ENCODE measurements at regions not wholly inside any gene's neighbourhood (a gene's known extent, or its start where the extent isn't known, plus 50 kb on each side); places are given as distances from the start of the nearest gene placed in this dataset.

- no peak for TF ChIP-seq CTCF (IDR thresholded peaks at IDR 0.05)
- ATAC-seq (ENCODE audit: low FRiP score) (no peak), DNase-seq (ENCODE audit: low spot score) (no peak)
These were observed 423.4 kb downstream of the NOVA1 start for GRCh38 chr14:26174395-26174794.

DNA sequence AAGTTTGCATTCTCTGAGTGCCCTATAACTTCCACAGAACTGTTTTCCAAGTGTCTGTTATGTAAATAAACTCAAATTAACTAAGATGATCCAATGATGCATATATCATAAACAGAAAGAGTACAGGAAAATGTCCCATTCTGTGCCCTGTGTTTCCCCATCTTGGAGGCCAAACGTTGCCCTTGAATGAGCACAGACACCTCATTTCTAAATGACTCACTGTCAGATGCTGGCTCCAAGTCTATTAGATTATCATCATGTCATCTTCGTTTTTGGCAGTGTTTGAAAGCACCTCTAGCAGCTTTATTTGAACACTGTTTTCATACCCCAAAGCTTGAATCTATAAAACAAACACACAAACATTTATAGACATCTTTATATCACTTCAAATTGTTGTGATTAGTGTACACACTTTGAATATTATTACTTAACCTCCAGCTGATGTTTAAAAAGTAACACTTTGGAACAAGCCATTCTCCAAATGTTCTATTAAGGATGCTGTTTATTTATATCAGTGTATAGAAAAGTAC, 424.2 kb downstream of the NOVA1 start:
- DNase-seq (ENCODE audit: low spot score) (no peak), ATAC-seq (ENCODE audit: low FRiP score) (no peak)
- TF ChIP-seq CTCF (IDR thresholded peaks at IDR 0.05) = no peak

- DNase-seq (ENCODE audit: low spot score) (no peak), ATAC-seq (ENCODE audit: low FRiP score) (no peak)
- TF ChIP-seq CTCF (IDR thresholded peaks at IDR 0.05) = no peak
These were observed 425.4 kb downstream of the NOVA1 start for GRCh38 chr14:26172396-26172795.

DNA sequence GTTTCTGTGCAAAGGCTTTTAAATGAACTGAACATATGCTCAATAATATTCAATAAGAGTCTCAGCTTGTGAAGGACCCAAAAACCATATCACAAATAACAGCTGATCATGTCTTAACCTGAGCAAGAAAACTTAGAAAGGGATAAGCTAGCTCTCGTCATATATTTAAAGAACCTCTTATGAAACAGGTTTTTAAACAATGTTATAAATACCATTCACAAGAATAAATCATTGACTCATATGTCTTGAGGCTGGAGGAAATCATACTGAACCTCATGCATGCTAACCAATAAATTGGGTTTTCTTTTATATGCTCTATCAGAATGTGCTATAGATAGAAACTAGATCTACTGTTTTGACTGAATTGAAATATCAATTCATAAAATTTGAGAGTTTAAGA, 426.9 kb downstream of the NOVA1 start:
- no peak for DNase-seq (ENCODE audit: low spot score)
- TF ChIP-seq CTCF (IDR thresholded peaks at IDR 0.05) = no peak
- ATAC-seq (ENCODE audit: low FRiP score) = no peak

GRCh38 chr14:26163761-26164160, 434.1 kb downstream of the NOVA1 start:
- DNase-seq (ENCODE audit: low spot score) = no peak
- no peak for TF ChIP-seq CTCF (IDR thresholded peaks at IDR 0.05)
- no peak for ATAC-seq (ENCODE audit: low FRiP score)

- no peak for DNase-seq (ENCODE audit: low spot score)
- TF ChIP-seq CTCF (IDR thresholded peaks at IDR 0.05) = no peak
- no peak for ATAC-seq (ENCODE audit: low FRiP score)
These were observed 440.3 kb downstream of the NOVA1 start for GRCh38 chr14:26157517-26157916.

GRCh38 chr14:26143057-26143456, 454.8 kb downstream of the NOVA1 start:
- ATAC-seq (ENCODE audit: low FRiP score) = no peak
- TF ChIP-seq CTCF (IDR thresholded peaks at IDR 0.05) = no peak
- DNase-seq (ENCODE audit: low spot score) = no peak

Data from omental fat pad (tissue), 3 donors.